HG03064 (cell line): ENCODE measurements at regions not wholly inside any gene's neighbourhood (a gene's known extent, or its start where the extent isn't known, plus 50 kb on each side); places are given as distances from the start of the nearest gene placed in this dataset.

ENCODE experiments used
- ATAC-seq: cut with Tn5 transposase; IDR thresholded peaks from one replicate; pipeline ENCODE4 v1.9.1; 2021; ENCODE audit warnings: low read depth; ENCODE audit not compliant: unreplicated experiment

- ATAC-seq: no peak
These were observed 198.7 kb upstream of the CEP162 start for GRCh38 chr6:84425971-84426705.

- ATAC-seq: no peak
These were observed 197.5 kb upstream of the CEP162 start for GRCh38 chr6:84424956-84425355.

- ATAC-seq: no peak
These were observed 195.0 kb upstream of the CEP162 start for GRCh38 chr6:84422380-84422968.

- no peak for ATAC-seq
These were observed 193.6 kb upstream of the CEP162 start for GRCh38 chr6:84421031-84421430.

- no peak for ATAC-seq
These were observed 189.8 kb upstream of the CEP162 start for GRCh38 chr6:84417260-84417659.

- no peak for ATAC-seq
These were observed 188.7 kb upstream of the CEP162 start for GRCh38 chr6:84416043-84416657.

GRCh38 chr6:84415517-84415916 is 188.1 kb upstream of the CEP162 start:
- no peak for ATAC-seq

- no peak for ATAC-seq
These were observed 187.6 kb upstream of the CEP162 start for GRCh38 chr6:84415068-84415467.

GRCh38 chr6:84414531-84414930 is 187.1 kb upstream of the CEP162 start:
- no peak for ATAC-seq

GRCh38 chr6:84411060-84411629 is 183.7 kb upstream of the CEP162 start:
- no peak for ATAC-seq

GRCh38 chr6:84409911-84410310 is 182.5 kb upstream of the CEP162 start:
- ATAC-seq: no peak

- ATAC-seq: no peak
These were observed 180.6 kb upstream of the CEP162 start for GRCh38 chr6:84408028-84408427.

- ATAC-seq: no peak
These were observed 176.1 kb upstream of the CEP162 start for GRCh38 chr6:84403545-84403944.

- ATAC-seq: no peak
These were observed 171.6 kb upstream of the CEP162 start for GRCh38 chr6:84399003-84399402.

- ATAC-seq: no peak
These were observed 164.8 kb upstream of the CEP162 start for GRCh38 chr6:84392261-84392660.

GRCh38 chr6:84390851-84391250 is 163.4 kb upstream of the CEP162 start:
- no peak for ATAC-seq

GRCh38 chr6:84390334-84390733 is 162.9 kb upstream of the CEP162 start:
- no peak for ATAC-seq

- ATAC-seq: no peak
These were observed 151.7 kb upstream of the CEP162 start for GRCh38 chr6:84379142-84379541.

GRCh38 chr6:84372290-84372689 is 144.8 kb upstream of the CEP162 start:
- ATAC-seq: no peak

GRCh38 chr6:84371681-84372080 is 144.2 kb upstream of the CEP162 start:
- no peak for ATAC-seq

- no peak for ATAC-seq
These were observed 134.9 kb upstream of the CEP162 start for GRCh38 chr6:84362193-84362821.
